ENCODE measurements at regions not wholly inside any gene's neighbourhood (a gene's known extent, or its start where the extent isn't known, plus 50 kb on each side); places are given as distances from the start of the nearest gene placed in this dataset.

- H3K9me2 ChIP-seq (ENCODE audit: insufficient read depth, low read length) = no peaks in the 10 kb centered on the region
- DNase-seq (ENCODE audit: low spot score) = no peak
- no peak overlapping the region for H3K27ac ChIP-seq (ENCODE audit: low read depth, low read length, poor library complexity, severe bottlenecking)
- H3K4me2 ChIP-seq (ENCODE audit: low read length) = no peak overlapping the region
- H3K9me3 ChIP-seq (ENCODE audit: low read length) = no peaks in the 10 kb centered on the region
- H3K4me3 ChIP-seq (ENCODE audit: low read depth, low read length, poor library complexity, severe bottlenecking) = no peak overlapping the region
- no peaks in the 10 kb centered on the region for H3K79me2 ChIP-seq (ENCODE audit: insufficient read depth, low read depth, low read length)
- no peaks in the 10 kb centered on the region for H3K4me1 ChIP-seq (ENCODE audit: insufficient read depth, low read length, poor library complexity, severe bottlenecking)
- TF ChIP-seq, protein P1, sequence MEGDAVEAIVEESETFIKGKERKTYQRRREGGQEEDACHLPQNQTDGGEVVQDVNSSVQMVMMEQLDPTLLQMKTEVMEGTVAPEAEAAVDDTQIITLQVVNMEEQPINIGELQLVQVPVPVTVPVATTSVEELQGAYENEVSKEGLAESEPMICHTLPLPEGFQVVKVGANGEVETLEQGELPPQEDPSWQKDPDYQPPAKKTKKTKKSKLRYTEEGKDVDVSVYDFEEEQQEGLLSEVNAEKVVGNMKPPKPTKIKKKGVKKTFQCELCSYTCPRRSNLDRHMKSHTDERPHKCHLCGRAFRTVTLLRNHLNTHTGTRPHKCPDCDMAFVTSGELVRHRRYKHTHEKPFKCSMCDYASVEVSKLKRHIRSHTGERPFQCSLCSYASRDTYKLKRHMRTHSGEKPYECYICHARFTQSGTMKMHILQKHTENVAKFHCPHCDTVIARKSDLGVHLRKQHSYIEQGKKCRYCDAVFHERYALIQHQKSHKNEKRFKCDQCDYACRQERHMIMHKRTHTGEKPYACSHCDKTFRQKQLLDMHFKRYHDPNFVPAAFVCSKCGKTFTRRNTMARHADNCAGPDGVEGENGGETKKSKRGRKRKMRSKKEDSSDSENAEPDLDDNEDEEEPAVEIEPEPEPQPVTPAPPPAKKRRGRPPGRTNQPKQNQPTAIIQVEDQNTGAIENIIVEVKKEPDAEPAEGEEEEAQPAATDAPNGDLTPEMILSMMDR (conservative IDR thresholded peaks at IDR 0.05; ENCODE audit: low read length) = no peak
- H2AFZ ChIP-seq (ENCODE audit: low read length) = no peak overlapping the region
- H3K36me3 ChIP-seq (ENCODE audit: insufficient read depth, low read length) = no peaks in the 10 kb centered on the region
- ChIA-PET CTCF (ENCODE audit: unreplicated experiment) (no interaction called here), POLR2A (no interaction called here)
- H4K20me1 ChIP-seq (ENCODE audit: insufficient read depth, low read length) = no peaks in the 10 kb centered on the region
- BruUV-seq (replicated peaks) = no TSS peak
- intact Hi-C loops (cut with micrococcal nuclease; ENCODE audit: unreplicated experiment) = no loop called here
Measured at GRCh38 chr17:11182430-11182829, 58.6 kb upstream of the SHISA6 start.

GRCh38 chr17:11178581-11178980, 62.4 kb upstream of the SHISA6 start:
- Histone ChIP-seq H3K79me2 (ENCODE audit: insufficient read depth, low read depth, low read length) (no peaks in the 10 kb centered on the region), H4K20me1 (ENCODE audit: insufficient read depth, low read length) (no peaks in the 10 kb centered on the region), H3K9me3 (ENCODE audit: low read length) (no peaks in the 10 kb centered on the region), H3K4me3 (ENCODE audit: low read depth, low read length, poor library complexity, severe bottlenecking) (no peak overlapping the region), H3K27ac (ENCODE audit: low read depth, low read length, poor library complexity, severe bottlenecking) (no peak overlapping the region), H3K4me1 (ENCODE audit: insufficient read depth, low read length, poor library complexity, severe bottlenecking) (no peaks in the 10 kb centered on the region), H2AFZ (ENCODE audit: low read length) (no peak overlapping the region), H3K4me2 (ENCODE audit: low read length) (no peak overlapping the region), H3K36me3 (ENCODE audit: insufficient read depth, low read length) (no peaks in the 10 kb centered on the region), H3K9me2 (ENCODE audit: insufficient read depth, low read length) (no peaks in the 10 kb centered on the region)
- no peak for DNase-seq (ENCODE audit: low spot score)
- intact Hi-C loops (cut with micrococcal nuclease; ENCODE audit: unreplicated experiment) = no loop called here
- ChIA-PET POLR2A (no interaction called here), CTCF (ENCODE audit: unreplicated experiment) (no interaction called here)
- no peak for TF ChIP-seq EZH2phosphoT487 (IDR thresholded peaks at IDR 0.05; ENCODE audit: borderline replicate concordance, low read depth, low read length)
- TF ChIP-seq, protein P1 (conservative IDR thresholded peaks at IDR 0.05; ENCODE audit: low read length) = no peak
- no TSS peak for BruUV-seq (replicated peaks)

GRCh38 chr17:11177340-11177739, 63.7 kb upstream of the SHISA6 start:
- ChIA-PET POLR2A (no interaction called here), CTCF (ENCODE audit: unreplicated experiment) (no interaction called here)
- BruUV-seq (replicated peaks) = no TSS peak
- no peak overlapping the region for H2AFZ ChIP-seq (ENCODE audit: low read length)
- H3K4me3 ChIP-seq (ENCODE audit: low read depth, low read length, poor library complexity, severe bottlenecking) = no peak overlapping the region
- no peak overlapping the region for H3K27ac ChIP-seq (ENCODE audit: low read depth, low read length, poor library complexity, severe bottlenecking)
- no peak overlapping the region for H3K4me2 ChIP-seq (ENCODE audit: low read length)
- no peaks in the 10 kb centered on the region for H3K9me2 ChIP-seq (ENCODE audit: insufficient read depth, low read length)
- no peak for DNase-seq (ENCODE audit: low spot score)
- H3K36me3 ChIP-seq (ENCODE audit: insufficient read depth, low read length) = no peaks in the 10 kb centered on the region
- no peaks in the 10 kb centered on the region for H3K79me2 ChIP-seq (ENCODE audit: insufficient read depth, low read depth, low read length)
- TF ChIP-seq, protein P1 (conservative IDR thresholded peaks at IDR 0.05; ENCODE audit: low read length) = no peak
- no peak for TF ChIP-seq EZH2phosphoT487 (IDR thresholded peaks at IDR 0.05; ENCODE audit: borderline replicate concordance, low read depth, low read length)
- H3K9me3 ChIP-seq (ENCODE audit: low read length) = no peaks in the 10 kb centered on the region
- intact Hi-C loops (cut with micrococcal nuclease; ENCODE audit: unreplicated experiment) = no loop called here
- H3K4me1 ChIP-seq (ENCODE audit: insufficient read depth, low read length, poor library complexity, severe bottlenecking) = no peaks in the 10 kb centered on the region
- no peaks in the 10 kb centered on the region for H4K20me1 ChIP-seq (ENCODE audit: insufficient read depth, low read length)
